ENCODE measurements at regions not wholly inside any gene's neighbourhood (a gene's known extent, or its start where the extent isn't known, plus 50 kb on each side); places are given as distances from the start of the nearest gene placed in this dataset.

DNA sequence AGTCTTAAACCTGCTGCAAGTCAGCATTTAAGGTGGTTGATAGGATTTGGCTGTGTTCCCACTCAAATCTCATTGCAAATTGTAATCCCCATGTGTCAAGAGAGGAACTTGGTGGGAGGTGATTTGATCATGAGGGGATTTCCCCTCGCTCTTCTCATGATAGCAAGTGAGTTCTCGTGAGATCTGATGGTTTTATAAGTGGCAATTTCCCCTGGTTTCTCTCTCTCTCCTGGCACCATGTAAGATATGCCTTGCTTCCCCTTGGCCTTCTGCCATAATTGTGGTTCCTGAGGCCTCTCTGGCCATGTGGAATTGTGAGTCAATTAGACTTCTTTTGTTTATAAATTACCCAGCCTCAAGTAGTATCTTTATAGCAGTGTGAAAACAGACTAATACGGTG, 84.3 kb upstream of the SMC2 start:
- in situ Hi-C loops (cut with HindIII; ENCODE audit: low pct_ligation_motif_present, low sequenced_read_pairs), result no loop called here
- no peaks in the 10 kb centered on the region for H3K27me3 ChIP-seq (replicated peaks)
- TF ChIP-seq, protein P1, sequence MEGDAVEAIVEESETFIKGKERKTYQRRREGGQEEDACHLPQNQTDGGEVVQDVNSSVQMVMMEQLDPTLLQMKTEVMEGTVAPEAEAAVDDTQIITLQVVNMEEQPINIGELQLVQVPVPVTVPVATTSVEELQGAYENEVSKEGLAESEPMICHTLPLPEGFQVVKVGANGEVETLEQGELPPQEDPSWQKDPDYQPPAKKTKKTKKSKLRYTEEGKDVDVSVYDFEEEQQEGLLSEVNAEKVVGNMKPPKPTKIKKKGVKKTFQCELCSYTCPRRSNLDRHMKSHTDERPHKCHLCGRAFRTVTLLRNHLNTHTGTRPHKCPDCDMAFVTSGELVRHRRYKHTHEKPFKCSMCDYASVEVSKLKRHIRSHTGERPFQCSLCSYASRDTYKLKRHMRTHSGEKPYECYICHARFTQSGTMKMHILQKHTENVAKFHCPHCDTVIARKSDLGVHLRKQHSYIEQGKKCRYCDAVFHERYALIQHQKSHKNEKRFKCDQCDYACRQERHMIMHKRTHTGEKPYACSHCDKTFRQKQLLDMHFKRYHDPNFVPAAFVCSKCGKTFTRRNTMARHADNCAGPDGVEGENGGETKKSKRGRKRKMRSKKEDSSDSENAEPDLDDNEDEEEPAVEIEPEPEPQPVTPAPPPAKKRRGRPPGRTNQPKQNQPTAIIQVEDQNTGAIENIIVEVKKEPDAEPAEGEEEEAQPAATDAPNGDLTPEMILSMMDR (IDR thresholded peaks at IDR 0.05; ENCODE audit: low read depth, low read length, missing control alignments), result no peak
- peak; percentile 24 for DNase-seq
- no peak overlapping the region for H3K27ac ChIP-seq
- H3K36me3 ChIP-seq (replicated peaks), result no peaks in the 10 kb centered on the region
- no peak overlapping the region for H3K4me3 ChIP-seq (ENCODE audit: low read depth, low read length)

- Histone ChIP-seq H3K27me3 (replicated peaks) (no peaks in the 10 kb centered on the region), H3K36me3 (replicated peaks) (no peaks in the 10 kb centered on the region), H3K4me3 (ENCODE audit: low read depth, low read length) (no peak overlapping the region), H3K27ac (no peak overlapping the region)
- DNase-seq, result no peak
- in situ Hi-C loops (cut with HindIII; ENCODE audit: low pct_ligation_motif_present, low sequenced_read_pairs), result no loop called here
- TF ChIP-seq, protein P1 (IDR thresholded peaks at IDR 0.05; ENCODE audit: low read depth, low read length, missing control alignments), result no peak
These were observed 72.0 kb upstream of the SMC2 start for GRCh38 chr9:104022083-104022482.

GRCh38 chr9:104025104-104025503, 69.0 kb upstream of the SMC2 start:
- no peak for DNase-seq
- H3K27ac ChIP-seq, result no peak overlapping the region
- H3K36me3 ChIP-seq (replicated peaks), result no peaks in the 10 kb centered on the region
- in situ Hi-C loops (cut with HindIII; ENCODE audit: low pct_ligation_motif_present, low sequenced_read_pairs), result no loop called here
- no peak overlapping the region for H3K4me3 ChIP-seq (ENCODE audit: low read depth, low read length)
- TF ChIP-seq, protein P1 (IDR thresholded peaks at IDR 0.05; ENCODE audit: low read depth, low read length, missing control alignments), result no peak
- H3K27me3 ChIP-seq (replicated peaks), result no peaks in the 10 kb centered on the region

DNA sequence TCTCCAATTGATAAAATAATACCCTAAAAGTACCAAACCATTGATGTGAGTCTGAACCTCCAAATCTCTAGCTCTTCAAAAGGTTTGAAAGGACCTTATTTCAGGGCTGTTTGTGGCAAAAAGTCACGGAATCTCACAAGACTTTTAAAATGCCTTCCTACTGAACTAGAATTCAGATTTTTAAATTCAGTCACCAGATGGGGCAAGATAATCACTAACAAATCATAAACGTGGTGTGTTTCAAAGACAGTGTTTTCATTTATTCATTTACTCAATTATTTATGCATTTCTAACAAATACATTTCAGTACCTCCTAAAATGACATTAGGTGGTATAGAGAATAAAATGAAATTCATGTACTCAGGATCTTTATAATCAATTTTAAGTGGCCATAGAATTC, 68.2 kb upstream of the SMC2 start:
- H3K4me3 ChIP-seq (ENCODE audit: low read depth, low read length), result no peak overlapping the region
- DNase-seq, result no peak
- H3K27ac ChIP-seq, result no peak overlapping the region
- no peaks in the 10 kb centered on the region for H3K36me3 ChIP-seq (replicated peaks)
- in situ Hi-C loops (cut with HindIII; ENCODE audit: low pct_ligation_motif_present, low sequenced_read_pairs), result no loop called here
- H3K27me3 ChIP-seq (replicated peaks), result no peaks in the 10 kb centered on the region
- TF ChIP-seq, protein P1 (IDR thresholded peaks at IDR 0.05; ENCODE audit: low read depth, low read length, missing control alignments), result no peak

- H3K4me3 ChIP-seq (ENCODE audit: low read depth, low read length), result no peak overlapping the region
- no peak for DNase-seq
- H3K36me3 ChIP-seq (replicated peaks), result no peaks in the 10 kb centered on the region
- no peak overlapping the region for H3K27ac ChIP-seq
- H3K27me3 ChIP-seq (replicated peaks), result no peaks in the 10 kb centered on the region
- TF ChIP-seq, protein P1 (IDR thresholded peaks at IDR 0.05; ENCODE audit: low read depth, low read length, missing control alignments), result no peak
- in situ Hi-C loops (cut with HindIII; ENCODE audit: low pct_ligation_motif_present, low sequenced_read_pairs), result no loop called here
These were observed 66.8 kb upstream of the SMC2 start for GRCh38 chr9:104027295-104027694.

GRCh38 chr9:104028827-104029226, 65.3 kb upstream of the SMC2 start:
- DNase-seq, result no peak
- in situ Hi-C loops (cut with HindIII; ENCODE audit: low pct_ligation_motif_present, low sequenced_read_pairs), result no loop called here
- TF ChIP-seq, protein P1 (IDR thresholded peaks at IDR 0.05; ENCODE audit: low read depth, low read length, missing control alignments), result no peak

More at GRCh38 chr9:104028827-104029226, 65.3 kb upstream of the SMC2 start:
- no peaks in the 10 kb centered on the region for H3K36me3 ChIP-seq (replicated peaks)
- no peak overlapping the region for H3K4me3 ChIP-seq (ENCODE audit: low read depth, low read length)
- no peak overlapping the region for H3K27ac ChIP-seq
- no peaks in the 10 kb centered on the region for H3K27me3 ChIP-seq (replicated peaks)

Data from brain microvascular endothelial cell (primary cell).